Mesothelial cell of epicardium (in vitro differentiated cells): ENCODE measurements at regions not wholly inside any gene's neighbourhood (a gene's known extent, or its start where the extent isn't known, plus 50 kb on each side); places are given as distances from the start of the nearest gene placed in this dataset.
"Not testable (repeated sequence)": the region's sequence is repeated elsewhere in the genome, so short reads cannot be mapped to it uniquely, and the experiment has no call there.

Experiments used
- DNase-seq, 2 experiments: peaks; one replicate each; pipeline ENCODE4 v3.0.0; 2021; ENCODE audit warnings: low spot score in 2 of 2; ENCODE audit not compliant: unreplicated experiment in 2 of 2
- H3K27ac Mint-ChIP-seq: 2 replicates; pipeline ENCODE4 v1.8.0; 2021; ENCODE audit warnings: mixed read lengths
- H3K27me3 Mint-ChIP-seq: 2 replicates; pipeline ENCODE4 v1.8.0; 2021; ENCODE audit warnings: low read depth, mixed read lengths
- H3K36me3 Mint-ChIP-seq: 2 replicates; pipeline ENCODE4 v1.8.0; 2021; ENCODE audit warnings: mixed read lengths
- H3K4me1 Mint-ChIP-seq: 2 replicates; pipeline ENCODE4 v1.8.0; 2021; ENCODE audit warnings: mixed read lengths
- H3K4me3 Mint-ChIP-seq: 2 replicates; pipeline ENCODE4 v1.8.0; 2021; ENCODE audit warnings: mild to moderate bottlenecking, moderate library complexity, mixed read lengths
- H3K9me3 Mint-ChIP-seq: 2 replicates; pipeline ENCODE4 v1.8.0; 2021; ENCODE audit warnings: mixed read lengths
- TF ChIP-seq, protein P1 (sequence below): fragments of 200-600 bp; sonication (generic); IDR thresholded peaks from one replicate; pipeline ENCODE4 v1.5.0; 2021; ENCODE audit warnings: antibody characterized with exemption; ENCODE audit not compliant: unreplicated experiment

DNA sequence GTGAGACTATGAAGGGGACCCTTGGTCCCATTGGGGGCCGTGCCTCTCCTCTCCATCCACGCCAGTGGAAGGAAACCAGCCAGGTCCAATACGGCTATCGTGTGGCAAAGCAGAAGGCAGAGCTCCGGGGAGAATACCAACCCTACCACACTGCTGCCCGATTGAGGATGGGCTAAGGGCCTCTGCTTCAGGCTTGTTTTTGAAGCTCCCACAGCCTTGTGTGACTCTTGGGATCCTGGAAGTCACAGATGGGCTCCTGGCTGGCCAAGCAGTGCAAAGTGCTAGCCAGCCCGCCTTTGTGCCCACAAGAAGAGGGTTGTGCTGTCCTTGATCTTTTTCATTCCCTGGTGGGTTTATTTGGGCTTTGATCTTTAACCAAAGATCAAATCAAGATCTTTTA is 70.6 kb upstream of the ID2 start:
- Mint-ChIP-seq H3K36me3 (peaks cover 2% of the 10 kb centered on the region), H3K4me1 (peaks cover 68% of the 10 kb centered on the region), H3K4me3 (no peak overlapping the region), H3K9me3 (peaks cover 11% of the 10 kb centered on the region), H3K27ac (no peak overlapping the region), H3K27me3 (no peaks in the 10 kb centered on the region)
- TF ChIP-seq, protein P1, sequence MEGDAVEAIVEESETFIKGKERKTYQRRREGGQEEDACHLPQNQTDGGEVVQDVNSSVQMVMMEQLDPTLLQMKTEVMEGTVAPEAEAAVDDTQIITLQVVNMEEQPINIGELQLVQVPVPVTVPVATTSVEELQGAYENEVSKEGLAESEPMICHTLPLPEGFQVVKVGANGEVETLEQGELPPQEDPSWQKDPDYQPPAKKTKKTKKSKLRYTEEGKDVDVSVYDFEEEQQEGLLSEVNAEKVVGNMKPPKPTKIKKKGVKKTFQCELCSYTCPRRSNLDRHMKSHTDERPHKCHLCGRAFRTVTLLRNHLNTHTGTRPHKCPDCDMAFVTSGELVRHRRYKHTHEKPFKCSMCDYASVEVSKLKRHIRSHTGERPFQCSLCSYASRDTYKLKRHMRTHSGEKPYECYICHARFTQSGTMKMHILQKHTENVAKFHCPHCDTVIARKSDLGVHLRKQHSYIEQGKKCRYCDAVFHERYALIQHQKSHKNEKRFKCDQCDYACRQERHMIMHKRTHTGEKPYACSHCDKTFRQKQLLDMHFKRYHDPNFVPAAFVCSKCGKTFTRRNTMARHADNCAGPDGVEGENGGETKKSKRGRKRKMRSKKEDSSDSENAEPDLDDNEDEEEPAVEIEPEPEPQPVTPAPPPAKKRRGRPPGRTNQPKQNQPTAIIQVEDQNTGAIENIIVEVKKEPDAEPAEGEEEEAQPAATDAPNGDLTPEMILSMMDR = no peak
- no peak for DNase-seq

DNA sequence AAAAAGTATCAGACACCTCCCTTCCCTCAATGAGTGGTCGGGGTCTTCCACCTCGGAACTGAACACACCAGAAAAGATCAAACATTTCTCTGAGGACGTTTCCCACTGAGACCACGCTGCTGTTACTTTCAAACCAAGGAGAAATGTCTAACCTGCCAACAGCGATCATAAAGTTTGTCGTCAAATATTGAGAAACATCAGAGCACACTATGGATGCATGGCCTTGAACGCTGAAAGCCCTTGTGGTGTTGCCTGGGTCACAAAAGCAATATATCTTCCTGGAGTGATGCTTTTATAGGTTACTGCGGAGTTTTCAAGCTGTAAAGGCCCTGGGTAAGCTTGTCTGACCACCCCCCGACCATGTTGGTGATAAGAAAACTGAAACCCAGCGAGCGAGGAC is 70.2 kb upstream of the ID2 start:
- DNase-seq = no peak
- H3K4me3 Mint-ChIP-seq = no peak overlapping the region
- H3K27me3 Mint-ChIP-seq = no peaks in the 10 kb centered on the region
- H3K9me3 Mint-ChIP-seq = peaks cover 11% of the 10 kb centered on the region
- no peak overlapping the region for H3K27ac Mint-ChIP-seq
- TF ChIP-seq, protein P1 = no peak
- peaks cover 2% of the 10 kb centered on the region for H3K36me3 Mint-ChIP-seq
- H3K4me1 Mint-ChIP-seq = peaks cover 65% of the 10 kb centered on the region

DNA sequence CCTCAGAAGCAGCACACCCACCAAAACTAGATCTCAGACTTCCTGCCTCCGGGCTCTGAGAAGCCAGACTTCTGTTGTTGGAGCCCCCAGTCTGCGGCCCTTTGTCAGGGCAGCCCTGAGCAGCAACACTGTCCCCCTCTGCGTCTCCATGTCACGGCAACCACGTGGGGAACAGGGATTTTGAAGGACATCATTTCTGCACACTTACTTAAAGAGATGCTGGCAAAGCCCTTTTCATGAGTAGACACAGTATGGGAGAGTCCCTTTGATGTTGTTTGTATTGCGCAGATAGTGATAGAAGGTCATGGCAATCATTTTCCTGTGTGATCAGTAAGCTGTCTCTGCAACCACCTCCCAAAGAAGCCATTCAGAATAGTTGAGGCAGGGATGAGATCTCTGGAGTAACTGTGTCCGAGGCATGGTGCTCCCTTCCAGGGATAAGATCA is 69.1 kb upstream of the ID2 start:
- H3K36me3 Mint-ChIP-seq = peaks cover 2% of the 10 kb centered on the region
- H3K27ac Mint-ChIP-seq = peak overlapping the region; percentile 60
- H3K4me1 Mint-ChIP-seq = peaks cover 55% of the 10 kb centered on the region
- no peak for DNase-seq
- H3K9me3 Mint-ChIP-seq = peaks cover 11% of the 10 kb centered on the region
- H3K27me3 Mint-ChIP-seq = no peaks in the 10 kb centered on the region
- H3K4me3 Mint-ChIP-seq = no peak overlapping the region
- TF ChIP-seq, protein P1 = no peak

DNA sequence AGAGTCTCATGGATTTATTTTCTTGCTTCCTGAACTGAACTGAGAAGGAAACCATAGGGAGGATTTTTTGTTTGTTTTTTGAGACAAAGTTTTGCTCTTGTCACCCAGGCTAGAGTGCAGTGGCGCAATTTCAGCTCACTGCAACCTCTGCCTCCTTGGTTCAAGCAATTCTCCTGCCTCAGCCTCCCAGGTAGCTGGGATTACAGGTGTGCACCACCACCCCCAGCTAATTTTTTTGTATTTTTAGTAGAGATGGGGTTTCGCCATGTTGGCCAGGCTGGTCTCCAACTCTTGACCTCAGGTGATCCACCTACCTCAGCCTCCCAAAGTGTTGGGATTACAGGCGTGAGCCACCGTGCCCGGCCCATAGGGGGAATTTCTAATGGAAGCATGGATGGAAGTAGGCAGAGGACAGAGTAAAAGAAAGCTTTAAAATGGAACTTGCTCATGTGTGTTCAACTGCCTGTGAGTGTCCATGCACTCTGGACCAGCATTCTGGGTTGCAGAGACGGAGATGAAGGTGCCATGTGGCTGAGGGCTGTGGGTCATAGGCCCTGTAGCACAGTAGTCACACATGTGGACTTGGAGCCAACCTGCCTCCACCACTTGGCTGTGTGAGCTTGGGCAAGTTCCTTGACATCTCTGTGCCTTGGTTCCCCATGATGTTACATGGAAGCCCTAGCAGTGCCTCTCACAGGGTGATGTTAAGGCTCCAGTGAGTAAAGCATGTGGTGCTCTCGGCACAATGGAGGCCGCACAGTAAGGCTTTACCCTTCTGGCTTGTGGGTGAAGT is 68.5 kb upstream of the ID2 start:
- not testable (repeated sequence) for H3K4me3 Mint-ChIP-seq, H3K36me3 Mint-ChIP-seq, H3K27me3 Mint-ChIP-seq, DNase-seq
- H3K4me1 Mint-ChIP-seq = peaks cover 56% of the 10 kb centered on the region
- peak overlapping the region; percentile 60 for H3K27ac Mint-ChIP-seq
- peaks cover 11% of the 10 kb centered on the region for H3K9me3 Mint-ChIP-seq

DNA sequence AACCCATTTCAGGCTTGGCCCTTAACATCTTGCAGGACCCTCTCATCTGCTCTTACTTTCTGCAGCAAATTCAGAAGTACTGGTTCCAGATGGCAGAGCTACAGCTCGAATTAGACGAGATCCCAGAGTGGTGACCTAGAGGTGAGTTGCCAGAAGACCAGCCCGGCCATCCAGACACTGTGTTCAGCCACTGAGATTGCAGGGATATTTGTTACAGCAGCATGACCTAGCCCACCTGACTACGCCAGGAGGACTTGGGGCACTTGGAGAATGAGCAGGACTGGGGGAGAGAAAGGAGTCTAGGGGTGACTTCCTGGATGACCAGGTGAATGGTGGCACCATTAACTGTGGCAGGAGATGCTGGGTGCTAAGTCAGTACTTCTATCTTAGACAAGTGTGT is 67.2 kb upstream of the ID2 start:
- TF ChIP-seq, protein P1 = no peak
- no peaks in the 10 kb centered on the region for H3K27me3 Mint-ChIP-seq
- no peak for DNase-seq
- H3K27ac Mint-ChIP-seq = no peak overlapping the region
- H3K36me3 Mint-ChIP-seq = peaks cover 2% of the 10 kb centered on the region
- peaks cover 11% of the 10 kb centered on the region for H3K9me3 Mint-ChIP-seq
- no peak overlapping the region for H3K4me3 Mint-ChIP-seq
- peaks cover 45% of the 10 kb centered on the region for H3K4me1 Mint-ChIP-seq

DNA sequence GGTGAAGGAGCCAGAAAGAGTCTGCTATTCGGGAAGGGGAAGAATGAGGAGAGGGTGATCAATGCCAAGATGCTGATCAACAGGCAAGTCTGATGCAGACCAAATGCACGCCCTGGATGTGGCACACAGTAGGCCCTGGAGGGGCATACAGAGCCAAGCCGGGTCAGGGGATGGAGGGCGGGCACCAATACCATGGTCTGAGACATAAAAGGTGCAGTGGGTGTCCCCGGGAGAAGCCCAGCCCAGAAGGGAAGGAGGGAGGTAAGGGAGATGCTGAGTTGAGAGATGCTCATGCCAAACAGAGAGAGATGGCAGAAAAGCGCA is 66.6 kb upstream of the ID2 start:
- H3K4me1 Mint-ChIP-seq = peaks cover 45% of the 10 kb centered on the region
- DNase-seq = no peak
- H3K4me3 Mint-ChIP-seq = no peak overlapping the region
- TF ChIP-seq, protein P1 = no peak
- H3K27me3 Mint-ChIP-seq = no peaks in the 10 kb centered on the region
- H3K9me3 Mint-ChIP-seq = peaks cover 11% of the 10 kb centered on the region
- no peak overlapping the region for H3K27ac Mint-ChIP-seq
- H3K36me3 Mint-ChIP-seq = peaks cover 2% of the 10 kb centered on the region
